ENCODE measurements at regions not wholly inside any gene's neighbourhood (a gene's known extent, or its start where the extent isn't known, plus 50 kb on each side); places are given as distances from the start of the nearest gene placed in this dataset.
A peak's percentile ranks its signal among the peaks of the same experiment; 100 is the strongest.

DNA sequence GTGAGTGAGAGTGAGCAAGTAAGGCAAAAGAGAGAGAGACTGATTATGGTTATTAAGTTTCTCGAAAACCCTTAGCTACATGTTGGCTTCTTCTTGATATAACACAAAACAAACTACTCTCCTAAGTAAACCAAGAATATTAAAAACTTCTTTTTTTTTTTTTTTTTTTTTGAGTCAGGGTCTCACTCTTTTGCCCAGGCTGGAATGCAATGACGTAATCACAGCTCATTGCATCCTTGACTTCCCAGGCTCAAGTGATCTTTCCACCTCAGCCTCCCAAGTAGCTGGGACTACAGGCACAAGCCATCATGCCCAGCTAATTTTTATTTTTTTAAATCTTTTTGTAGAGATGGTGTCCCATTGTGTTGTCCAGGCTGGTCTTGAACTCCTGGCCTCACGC lies 102.2 kb upstream of the IL6 start:
- DNase-seq (ENCODE audit: low read depth) = no peak

DNA sequence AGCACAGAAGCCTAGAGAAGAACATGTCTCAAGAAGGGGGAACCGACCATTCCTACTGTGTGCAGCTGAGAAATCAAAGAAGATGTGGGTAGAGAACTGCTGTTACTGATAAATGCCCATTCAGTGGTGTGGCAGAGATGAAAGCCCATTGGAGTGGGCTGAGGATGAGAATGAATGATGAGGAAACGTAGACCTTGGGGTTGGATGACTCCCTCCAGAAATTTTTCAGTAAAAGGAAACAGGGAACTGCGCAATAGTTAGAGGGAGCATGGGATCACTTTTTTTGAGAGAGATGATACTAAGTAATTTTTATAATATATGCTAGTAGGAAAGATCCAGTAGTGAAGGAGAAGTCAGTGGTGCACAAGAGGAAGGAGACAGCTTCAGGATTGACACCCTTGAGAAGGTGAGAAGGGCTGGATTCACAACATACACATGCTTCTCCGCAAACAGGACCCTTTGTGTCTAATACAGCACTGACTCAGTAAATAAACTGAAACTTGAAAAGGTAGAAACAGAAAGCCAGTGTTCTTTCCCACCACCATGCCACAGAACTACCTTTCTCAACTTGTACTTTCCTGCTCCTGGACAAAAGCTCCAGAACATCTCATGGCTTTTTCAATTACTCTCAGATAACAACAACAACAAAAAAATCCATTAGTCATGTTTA lies 104.7 kb upstream of the IL6 start:
- no peak for DNase-seq (ENCODE audit: low read depth)

DNA sequence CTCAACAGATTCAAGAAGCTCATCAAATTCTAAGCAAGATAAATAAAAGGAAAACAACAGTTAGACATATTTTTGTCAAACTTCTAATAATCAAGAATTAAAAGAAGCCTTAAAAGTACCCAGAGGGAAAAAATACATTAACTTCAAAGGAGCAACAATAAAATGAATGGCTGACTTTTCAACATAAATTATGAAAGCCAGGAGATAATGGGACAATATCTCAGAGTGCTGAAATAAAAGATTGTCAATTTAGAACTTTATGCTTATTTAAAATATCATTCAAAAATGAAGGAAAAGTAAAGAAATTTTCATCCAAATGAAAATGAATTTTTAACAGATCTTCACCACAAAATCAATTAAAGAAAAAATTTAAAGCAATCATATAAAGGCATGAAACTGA lies 108.5 kb upstream of the IL6 start:
- DNase-seq (ENCODE audit: low read depth) = no peak

DNA sequence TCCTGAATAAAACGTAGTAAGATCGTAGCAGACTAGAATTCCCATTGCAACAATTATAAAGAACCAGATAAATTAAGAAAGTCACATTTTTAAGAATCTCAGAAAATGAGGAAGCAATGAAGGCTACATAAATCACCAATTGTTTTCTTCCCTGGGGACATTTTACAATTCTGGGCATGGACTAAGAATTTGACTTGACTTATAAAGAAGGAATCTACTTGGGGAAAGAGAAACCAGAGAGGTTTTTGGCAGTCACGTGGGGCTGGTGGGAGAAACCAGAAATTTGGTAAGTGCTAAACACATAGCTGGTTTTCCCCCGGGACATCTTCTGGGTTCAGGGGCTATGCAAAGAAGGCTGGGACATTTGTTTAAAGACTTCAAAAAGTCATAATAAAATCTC lies 109.8 kb upstream of the IL6 start:
- DNase-seq (ENCODE audit: low read depth) = peak; percentile 21

DNA sequence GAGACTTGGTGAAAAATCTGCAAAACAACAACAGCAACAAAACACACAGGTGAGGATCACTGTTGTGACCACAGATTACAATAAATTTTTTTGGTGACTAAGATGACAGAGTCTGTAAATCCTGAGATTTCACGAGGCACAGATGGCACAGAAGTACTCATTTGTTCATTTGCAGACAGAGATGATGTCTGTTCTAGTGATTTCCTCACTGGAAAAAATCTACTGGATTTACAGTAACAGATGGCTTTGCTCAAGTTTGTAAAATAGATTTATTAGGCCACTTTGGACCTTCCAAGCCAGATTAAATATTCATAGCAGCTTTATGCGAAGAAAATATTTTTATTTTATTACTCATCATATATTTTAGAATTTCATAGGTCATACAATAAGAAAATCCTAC lies 113.5 kb upstream of the IL6 start:
- no peak for DNase-seq (ENCODE audit: low read depth)

DNA sequence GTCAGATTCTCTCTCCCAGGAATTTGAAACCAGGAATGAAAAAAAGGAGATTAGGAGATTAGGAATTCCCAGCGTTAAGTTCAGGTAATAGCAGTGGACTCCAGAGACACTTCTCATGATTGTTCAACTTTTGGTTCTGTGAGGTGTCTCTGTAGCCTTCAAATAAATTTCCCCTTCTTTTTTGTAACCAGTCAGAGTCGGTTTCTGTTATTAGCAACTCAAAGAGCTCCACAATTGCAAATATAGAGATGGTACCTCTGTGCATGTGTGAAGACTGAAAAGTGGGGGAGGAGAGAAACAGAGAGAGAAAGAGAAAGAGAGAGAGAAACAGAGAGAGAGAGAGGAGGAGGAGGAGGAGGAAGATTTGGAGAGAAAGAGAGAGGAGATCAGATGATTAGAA lies 112.8 kb upstream of the STEAP1B start:
- no peak for DNase-seq (ENCODE audit: low read depth)

DNA sequence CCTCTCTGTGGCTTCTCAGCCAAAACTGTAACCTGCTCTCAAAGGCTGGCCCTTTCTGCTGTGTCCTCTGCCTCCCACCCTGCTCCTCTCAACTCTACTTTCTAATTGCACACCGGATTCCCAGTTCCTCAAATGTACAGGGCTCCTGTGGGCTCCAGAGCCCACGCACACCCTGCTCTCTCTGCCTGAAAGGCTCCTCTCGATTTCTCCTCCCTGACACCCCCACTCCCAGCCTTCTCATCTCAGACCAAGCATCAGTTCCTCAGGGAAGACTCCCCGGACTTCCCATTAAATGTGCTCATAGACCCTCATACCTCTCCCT lies 111.7 kb upstream of the STEAP1B start:
- no peak for DNase-seq (ENCODE audit: low read depth)

DNA sequence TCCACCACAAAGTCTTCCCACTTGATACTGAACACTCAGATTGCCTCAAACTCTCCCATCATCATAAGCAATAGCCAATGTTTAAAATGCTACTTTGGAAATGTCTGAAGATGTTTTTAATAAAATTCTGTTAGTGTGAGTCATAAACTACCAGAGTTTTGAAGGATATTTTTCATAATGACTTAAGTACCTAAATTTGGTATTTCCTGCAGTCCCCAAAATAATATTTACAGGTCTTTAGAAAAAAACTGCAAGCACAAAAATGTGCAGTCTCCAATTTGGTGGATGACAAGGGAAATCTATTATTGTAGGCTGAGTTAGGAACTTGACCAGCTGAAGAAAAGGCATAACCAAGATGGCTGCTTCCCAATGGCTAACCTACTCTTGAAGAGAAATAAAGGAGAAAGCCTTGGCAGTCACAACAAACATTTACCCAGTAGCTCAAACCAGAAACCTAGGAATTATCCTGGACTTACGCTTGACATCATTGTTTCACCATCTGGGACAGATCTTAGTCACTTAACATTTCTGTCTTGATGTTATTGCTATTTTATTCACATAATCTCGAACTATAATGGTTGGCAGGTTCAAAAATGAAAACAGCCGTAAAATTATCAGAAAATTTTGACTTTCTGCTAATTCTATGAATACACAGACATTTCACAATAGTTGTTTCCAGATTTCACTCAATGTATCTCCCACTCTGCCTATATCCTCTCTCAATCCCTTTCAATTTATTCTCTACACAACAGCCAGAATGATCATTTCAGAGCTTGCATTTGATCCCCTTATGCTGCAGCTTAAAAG lies 111.2 kb upstream of the STEAP1B start:
- peak; percentile 81 for DNase-seq (ENCODE audit: low read depth)

DNA sequence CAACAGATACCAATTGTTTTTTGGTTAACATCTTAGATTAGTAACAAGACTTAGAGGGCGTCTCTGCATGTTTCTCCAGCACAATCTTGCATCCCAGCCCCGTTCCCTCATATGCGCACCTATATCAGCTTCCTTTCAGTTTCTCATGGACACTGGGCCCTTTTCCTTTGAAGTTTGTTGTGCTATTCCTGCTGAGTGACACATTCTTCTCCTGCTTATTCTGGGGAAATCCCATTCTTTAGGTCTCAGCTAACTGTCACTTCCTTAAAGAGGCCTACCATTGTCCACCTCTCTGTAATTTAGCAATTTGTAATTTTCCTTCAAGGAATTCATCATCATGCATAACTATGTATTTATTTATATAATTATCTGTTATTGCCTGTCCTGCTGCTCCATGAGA lies 110.3 kb upstream of the STEAP1B start:
- no peak for DNase-seq (ENCODE audit: low read depth)

DNA sequence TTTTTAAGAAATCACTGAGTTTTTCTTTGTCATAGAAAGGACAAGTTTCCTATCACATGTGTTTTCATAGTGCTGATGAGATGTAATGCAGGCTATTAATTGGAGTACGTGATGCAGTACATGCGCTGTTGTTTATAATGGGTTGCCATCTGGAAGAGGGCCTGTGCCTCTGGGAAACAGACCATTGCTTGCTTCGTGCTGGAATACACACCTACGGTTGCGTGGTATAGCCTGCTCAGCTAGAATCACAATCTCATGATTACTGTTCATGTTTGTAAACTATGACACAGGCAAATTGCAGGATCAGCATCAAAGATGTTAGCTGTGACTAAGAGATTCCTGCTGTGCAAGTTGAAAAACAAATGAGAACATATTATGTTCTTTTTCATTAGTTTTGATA lies 107.2 kb upstream of the STEAP1B start:
- DNase-seq (ENCODE audit: low read depth) = peak; percentile 77

DNA sequence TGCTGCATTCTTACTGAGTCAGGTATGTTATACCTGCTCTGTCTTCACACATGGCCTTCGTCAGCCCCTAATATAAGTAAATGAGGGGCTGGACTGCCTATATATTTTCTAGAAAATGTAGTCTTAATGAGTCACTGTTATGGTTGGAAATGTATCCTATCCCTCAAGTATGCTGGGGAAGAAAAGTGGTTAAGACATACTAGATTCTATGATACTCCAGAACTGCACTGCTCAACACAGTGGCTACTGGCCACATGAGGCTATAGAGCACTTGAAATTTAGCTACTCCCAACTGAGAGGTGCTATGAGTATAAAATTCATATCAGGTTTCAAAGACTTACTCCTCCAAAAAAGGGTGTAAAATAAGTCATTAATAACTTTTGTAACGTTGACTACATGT lies 104.3 kb upstream of the STEAP1B start:
- no peak for DNase-seq (ENCODE audit: low read depth)

DNA sequence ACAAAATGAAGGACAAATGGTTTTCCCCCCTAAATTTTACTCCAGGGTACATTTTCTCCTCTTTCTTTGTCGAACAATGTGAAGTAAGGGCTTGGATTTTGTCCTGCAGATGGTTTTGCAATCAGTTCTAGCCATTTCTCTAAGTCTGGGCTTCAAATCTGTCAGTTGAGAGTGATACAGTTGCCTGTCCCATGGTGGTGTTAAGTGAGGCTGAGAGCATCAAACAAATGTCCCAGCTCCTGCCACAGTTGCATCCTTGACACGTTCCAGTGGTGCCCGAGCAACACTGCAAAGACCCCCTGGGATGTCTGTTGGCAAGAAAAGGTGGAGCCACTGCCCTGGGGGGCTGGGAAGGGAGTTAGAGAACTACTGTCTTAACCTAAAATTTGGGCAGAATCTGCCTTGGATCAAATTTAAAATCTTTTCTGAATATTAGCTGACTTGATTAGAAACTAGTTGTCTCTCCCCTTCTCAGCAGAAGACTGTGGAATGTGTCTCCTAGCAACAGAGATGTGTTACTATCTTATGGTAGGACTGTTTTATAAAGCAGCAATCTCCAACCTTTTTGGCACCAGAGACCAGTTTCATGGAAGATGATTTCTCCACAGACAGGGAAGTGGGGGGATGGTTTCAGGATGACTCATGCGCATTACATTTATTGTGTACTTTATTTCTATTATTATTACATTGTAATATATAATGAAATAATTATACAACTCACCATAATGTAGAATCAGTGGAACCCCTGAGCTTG lies 102.0 kb upstream of the STEAP1B start:
- peak; percentile 81 for DNase-seq (ENCODE audit: low read depth)

DNA sequence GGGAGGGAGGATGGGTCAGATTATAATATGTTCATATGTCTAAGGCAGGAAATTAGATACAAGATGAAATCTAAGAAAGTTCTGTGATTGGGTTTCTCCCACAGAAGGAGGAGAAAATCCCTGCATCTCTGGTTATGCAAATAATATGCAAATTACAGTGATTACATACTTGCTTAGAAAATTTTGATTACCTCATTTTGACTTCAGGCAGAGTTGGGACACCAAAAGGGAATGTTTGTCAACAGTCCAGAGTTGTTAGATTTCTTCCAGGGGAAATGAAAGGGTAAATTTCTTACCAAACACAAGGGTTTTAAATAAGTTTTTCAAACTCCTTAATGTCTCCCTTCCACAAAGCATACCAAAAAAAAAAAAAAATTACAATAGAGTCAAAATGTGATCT lies 101.4 kb upstream of the STEAP1B start:
- DNase-seq (ENCODE audit: low read depth) = peak; percentile 56

DNA sequence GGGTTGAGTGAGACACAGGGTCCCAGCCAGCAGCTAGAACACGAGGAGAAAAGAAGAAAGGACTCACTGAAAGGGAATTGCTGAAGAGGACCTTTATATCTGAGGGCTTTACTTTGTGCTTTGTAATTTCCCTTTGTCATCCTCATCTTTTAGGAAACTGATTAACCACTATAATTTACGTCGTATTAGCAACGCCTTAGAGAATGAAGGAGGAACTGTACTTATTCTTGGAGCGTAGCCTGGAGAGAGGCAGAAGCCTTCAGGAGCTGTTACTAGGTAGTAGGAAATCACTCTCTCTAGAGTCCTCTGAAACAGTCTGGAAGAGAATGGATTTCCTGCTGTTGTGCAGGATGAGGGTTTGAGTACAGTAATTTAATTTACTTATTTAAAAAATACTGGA lies 101.0 kb upstream of the STEAP1B start:
- DNase-seq (ENCODE audit: low read depth) = no peak

DNA sequence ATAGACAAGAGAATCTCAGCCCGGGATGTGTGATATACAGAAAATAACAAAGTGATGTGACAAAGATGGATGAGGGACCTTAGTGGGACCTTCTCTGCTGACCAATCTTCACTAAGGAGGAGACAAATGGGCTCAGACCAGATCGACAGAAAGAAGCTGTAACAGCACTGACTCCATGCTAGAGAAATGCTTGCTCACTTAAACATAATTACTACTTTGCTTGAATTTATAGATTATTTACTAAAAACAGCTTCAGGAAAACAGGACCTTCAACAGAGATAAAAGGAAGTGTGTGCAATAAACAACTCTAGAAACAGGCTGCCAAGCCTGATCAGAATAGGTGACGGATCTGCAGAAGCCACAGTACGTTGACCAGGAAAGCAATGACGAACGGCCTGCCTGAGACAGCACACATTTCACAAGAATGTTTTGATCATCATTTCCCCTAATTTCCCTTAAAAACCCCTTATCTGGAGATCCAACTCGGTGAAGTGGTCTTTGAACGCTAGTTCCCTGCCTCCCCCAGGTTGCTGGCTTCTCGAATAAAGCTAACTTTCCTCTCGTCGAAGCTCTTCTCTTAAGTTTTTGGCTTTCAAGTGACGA lies 98.4 kb upstream of the STEAP1B start:
- DNase-seq (ENCODE audit: low read depth) = no peak

DNA sequence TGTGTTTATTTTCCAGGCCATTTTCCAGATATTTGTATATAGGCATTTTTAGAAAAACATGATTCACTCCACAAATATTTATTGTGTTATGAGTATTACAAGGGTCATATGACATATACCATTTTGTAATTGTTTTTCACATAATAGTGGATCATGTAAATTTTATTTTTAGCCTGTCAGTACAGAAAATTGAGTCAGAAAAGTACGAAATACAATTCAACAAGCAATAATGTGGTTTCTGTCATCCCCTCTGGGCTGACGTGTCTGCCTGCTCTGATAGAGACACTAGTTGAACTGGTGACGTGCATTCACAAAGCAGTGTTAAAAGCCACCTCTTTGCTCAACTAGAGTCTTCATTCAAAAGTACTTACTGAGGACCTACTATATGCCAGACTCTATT lies 97.9 kb upstream of the STEAP1B start:
- DNase-seq (ENCODE audit: low read depth) = peak; percentile 69

DNA sequence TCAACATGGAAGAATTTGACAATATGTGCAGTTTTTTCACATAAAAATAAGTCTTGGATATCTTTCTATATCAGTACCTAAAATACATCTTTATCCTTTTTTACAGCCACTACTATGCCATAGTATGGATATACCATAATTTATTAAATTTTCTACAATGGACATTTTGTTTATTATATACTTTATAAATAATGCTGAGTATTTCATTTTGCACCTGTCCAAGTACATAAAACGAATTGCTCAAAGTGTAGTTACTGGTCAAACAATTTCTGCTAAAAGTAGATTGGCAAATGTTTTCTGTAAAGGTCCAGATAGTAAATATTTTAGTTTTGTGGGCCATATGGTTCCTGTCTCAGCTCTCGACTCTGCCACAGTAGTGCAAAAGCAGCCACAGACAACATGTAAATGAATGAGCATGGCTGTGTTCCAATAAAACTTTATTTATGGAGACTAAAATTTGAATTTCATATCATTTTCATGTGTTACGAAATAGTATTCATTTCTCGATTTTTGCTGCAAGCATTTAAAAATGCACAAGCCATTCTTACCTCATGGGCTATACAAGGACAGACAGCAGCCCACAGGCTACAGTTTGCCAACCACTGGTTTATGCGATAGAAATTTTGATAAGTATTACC lies 96.9 kb upstream of the STEAP1B start:
- peak; percentile 29 for DNase-seq (ENCODE audit: low read depth)

DNA sequence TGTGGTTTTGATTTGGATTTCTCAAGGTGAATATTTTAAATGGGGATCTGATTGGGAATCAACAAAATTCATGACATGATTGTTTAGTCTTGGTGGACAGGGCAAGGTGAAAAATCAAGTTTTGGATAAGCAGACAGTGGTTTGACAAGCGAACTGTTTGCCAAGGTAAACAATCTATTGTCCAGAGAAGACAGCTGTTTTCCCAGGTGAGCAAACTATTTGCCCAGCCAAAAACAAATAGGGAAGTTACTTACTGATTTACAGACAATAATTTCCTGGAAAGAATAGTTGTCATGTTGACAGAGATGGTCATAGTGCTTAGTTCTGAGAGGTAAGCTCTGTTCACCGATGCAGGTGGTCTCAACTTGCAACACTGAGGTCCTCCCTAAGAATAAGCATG lies 94.0 kb upstream of the STEAP1B start:
- DNase-seq (ENCODE audit: low read depth) = no peak

DNA sequence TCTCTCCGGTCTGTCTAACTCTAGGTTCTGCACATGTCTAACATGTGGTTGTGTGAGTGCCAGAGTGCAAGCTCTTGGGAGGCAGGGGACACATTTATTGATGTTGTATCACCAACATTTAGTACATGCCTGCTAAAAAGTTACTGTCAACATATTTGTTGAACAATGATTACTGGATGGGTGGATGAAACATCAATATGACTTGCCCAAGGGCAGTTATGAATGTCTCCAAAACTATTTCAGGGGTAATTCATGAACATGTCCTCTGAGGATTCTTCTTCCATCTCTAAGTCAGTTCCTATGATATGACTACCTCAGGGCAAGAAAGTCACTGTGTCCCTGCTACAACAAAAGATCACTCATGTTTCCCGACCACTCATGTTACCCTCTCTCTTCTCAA lies 91.3 kb upstream of the STEAP1B start:
- no peak for DNase-seq (ENCODE audit: low read depth)

DNA sequence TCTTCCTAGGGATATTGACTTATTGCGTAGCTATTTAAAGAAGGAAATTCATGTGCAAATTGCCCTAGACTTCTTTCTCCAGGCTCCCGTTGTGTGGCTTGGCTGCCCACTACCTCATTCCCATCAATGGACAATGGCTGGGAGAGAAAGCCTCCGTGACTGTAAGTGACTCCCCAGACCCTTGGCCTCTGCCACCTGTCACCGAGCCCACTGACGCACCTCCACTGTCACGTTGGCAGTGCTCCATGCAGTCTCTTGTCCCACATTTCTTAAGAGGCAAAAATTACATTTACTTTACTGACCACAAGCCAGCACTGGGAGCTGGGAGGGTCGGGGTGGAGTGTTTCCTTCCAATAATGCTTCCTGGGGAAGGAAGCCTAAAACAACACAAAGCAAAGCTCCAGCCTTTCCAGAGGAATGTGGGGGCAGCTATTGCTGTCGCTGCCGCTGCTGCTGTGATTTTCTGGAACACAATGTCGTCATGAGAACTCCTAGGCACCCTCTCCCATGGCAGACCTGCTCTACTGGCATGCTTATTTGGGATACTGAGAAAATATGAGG lies 89.7 kb upstream of the STEAP1B start:
- DNase-seq (ENCODE audit: low read depth) = peak; percentile 56

DNA sequence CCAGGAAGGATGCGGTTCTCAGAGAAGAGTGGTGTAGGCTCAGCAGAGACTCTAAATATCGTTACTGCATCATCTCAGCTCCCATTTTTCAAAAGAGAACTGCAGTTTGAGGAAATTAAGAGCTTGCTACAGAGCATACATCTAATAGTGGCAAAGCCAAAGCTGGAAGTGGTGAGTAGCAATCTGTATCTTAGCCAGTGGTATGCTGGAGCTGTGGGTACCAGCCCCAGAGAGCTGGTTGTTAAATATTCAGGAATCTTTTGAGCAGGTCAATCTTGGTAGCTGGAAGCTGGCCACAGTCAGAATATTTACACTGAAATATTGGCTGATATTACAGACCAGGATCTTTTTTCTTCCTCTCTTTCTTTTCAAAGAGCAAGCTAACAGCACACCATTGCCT lies 88.4 kb upstream of the STEAP1B start:
- DNase-seq (ENCODE audit: low read depth) = no peak

DNA sequence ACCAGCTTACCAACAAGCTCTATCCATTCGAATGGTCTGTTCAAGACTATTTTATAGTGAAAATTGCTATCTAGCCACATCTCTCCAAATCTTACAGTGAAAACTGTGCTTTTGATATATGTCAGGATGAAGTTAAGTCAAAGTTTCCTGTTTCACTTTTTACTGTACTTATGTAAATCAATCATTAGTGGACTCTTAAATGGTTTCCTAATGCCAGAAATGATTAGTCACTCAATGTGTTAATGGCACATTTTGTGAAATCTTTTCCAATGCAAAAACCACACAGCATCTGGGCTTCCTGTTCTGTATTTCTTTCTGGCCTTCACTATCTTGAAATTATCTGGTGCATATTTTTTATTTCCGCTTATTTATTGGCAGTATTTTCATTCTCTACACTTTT lies 87.3 kb upstream of the STEAP1B start:
- DNase-seq (ENCODE audit: low read depth) = no peak
